NCI-H2227 (cell line): ENCODE measurements at regions not wholly inside any gene's neighbourhood (a gene's known extent, or its start where the extent isn't known, plus 50 kb on each side); places are given as distances from the start of the nearest gene placed in this dataset.
"Not testable (repeated sequence)": the region's sequence is repeated elsewhere in the genome, so short reads cannot be mapped to it uniquely, and the experiment has no call there.

Source experiments
- DNase-seq: peaks from one replicate; lab custom pipeline; 2025; ENCODE audit not compliant: unreplicated experiment; lab: John Stamatoyannopoulos, UW

DNA sequence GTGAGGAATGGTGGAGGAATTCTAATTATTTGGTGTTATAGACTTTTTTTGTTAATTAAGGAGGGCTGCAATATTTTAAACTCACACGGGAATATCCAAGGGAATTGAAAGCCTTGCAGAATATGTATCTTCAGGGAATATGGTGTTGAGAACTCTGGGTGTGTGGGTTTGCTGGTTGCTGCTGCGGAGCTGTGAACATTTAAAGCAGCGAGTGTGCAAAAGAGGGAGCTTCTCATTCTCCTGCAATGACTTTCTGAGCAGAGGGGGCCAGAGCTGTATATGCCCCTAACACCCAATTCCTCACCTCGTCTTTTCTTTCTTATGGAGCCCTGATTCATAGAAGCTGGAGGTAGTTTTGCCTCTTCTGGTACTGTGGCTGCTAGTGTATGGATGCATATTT lies 217.7 kb downstream of the HIPK3 start:
- DNase-seq, result no peak

- no peak for DNase-seq
Observed at GRCh38 chr11:33471541-33471940, 214.4 kb downstream of the HIPK3 start.

- no peak for DNase-seq
Observed at GRCh38 chr11:33467966-33468365, 210.8 kb downstream of the HIPK3 start.

- no peak for DNase-seq
Observed at GRCh38 chr11:33463059-33463458, 205.9 kb downstream of the HIPK3 start.

DNA sequence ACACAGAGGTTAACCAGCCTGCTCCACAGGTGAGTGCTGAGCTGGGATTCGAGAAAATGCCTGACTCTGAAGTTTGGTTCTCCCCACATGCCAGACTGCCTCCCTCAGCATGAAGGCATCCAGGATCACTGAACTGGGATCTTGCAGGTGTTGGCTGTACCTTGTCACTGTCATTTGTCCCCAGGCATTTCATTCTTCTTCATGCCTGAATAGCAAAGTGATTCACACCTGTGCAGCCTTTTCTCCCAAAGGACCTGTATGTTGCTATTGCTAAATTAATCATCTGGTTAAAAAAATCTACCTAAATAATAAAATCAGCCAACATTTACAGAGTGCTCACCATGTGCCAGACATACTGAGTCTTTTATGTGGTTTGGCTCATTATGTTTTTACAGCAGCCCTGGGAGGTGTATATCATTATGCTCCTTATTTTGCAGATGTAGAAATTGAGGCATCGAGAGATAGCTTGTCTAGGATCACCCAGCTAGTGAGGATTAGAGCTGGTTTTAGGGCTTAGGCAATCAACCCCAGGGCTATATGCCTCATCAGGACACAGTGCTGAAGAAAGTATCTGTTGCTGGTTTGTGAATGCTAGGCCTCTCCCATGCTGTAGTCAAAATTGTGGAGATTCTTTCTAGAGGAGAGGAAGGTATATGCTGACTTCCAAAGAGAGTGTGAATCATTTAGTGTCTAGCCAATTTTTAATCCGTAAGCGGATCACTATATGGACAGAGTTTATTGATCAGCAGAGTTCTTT lies 204.4 kb downstream of the HIPK3 start:
- no peak for DNase-seq

DNA sequence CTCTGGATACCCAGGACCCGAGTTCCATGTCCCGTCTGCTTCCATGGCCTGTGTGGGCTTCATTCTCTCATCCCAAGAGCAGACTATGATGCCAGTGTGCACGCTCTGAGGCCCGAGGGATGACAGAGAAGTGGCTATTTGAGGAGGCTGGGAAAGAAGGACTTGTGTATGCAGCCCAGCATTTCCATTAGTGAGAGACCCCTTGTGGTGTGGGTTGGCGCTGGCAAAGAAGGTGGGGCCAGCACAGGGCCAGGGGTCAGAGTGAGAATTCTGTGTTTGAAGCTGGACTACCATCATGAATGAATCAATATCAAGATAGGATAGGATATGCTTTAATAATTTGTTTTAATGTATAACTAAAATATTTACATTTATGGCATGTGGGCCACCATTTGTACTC lies 200.8 kb downstream of the HIPK3 start:
- no peak for DNase-seq

- peak; percentile 68 for DNase-seq
Observed at GRCh38 chr11:33455867-33456463, 198.8 kb downstream of the HIPK3 start.

DNA sequence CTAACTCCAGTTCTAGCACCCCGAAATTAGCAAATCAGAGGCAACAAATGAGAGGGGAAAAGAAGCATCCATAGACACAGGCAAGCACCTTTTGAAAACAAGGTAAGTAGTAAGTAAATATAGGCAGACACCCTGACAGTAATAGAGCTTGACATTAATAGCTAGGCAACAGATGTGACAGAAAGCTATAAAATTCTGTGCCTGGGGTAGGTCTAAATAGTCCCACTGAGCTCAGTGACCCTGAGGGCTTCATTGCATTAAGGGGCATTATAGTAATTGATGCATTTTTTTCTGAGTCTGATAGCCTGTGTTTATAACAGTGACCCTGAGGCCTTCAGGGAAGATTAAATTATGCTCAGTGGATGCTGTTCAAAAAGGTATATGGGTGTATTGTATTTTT lies 197.1 kb downstream of the HIPK3 start:
- peak; percentile 89 for DNase-seq

DNA sequence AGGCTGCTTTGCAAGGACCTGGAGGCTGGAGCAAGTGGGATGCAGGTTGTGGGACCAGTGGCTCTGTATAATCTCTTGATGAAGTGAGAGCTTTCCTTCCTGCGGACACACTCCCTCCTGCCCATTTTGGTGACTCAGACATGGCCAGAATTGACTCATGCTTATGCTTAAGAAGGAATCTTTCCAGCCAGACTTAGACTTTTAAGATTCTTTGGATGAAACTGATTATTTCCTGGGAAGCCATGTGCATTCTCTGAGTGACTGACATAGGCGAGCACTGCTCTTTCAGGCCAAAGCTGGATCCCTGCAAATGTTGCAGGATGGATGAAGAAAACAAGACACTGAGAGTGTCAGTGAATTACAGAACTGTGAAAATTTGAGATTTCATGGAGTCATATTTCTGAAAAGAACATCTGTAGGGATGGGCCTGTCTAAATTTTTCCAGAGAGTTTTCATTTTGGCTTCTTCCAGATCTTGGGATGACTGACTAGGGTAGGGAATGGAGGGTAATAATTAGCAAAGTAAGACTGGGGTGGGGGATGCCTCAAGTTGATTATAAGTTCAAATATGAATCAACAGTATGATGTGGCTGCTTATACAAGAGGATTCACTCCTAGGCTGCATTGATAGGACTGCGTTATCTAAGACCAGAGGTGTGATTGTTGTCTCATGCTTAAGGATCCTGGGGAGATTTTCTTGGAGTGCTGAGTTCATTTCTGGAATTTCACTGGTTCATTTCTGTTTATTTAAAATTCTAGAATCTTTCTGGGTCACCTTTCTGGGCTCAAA lies 195.8 kb downstream of the HIPK3 start:
- no peak for DNase-seq

GRCh38 chr11:33451364-33451763 lies 194.2 kb downstream of the HIPK3 start:
- no peak for DNase-seq

DNA sequence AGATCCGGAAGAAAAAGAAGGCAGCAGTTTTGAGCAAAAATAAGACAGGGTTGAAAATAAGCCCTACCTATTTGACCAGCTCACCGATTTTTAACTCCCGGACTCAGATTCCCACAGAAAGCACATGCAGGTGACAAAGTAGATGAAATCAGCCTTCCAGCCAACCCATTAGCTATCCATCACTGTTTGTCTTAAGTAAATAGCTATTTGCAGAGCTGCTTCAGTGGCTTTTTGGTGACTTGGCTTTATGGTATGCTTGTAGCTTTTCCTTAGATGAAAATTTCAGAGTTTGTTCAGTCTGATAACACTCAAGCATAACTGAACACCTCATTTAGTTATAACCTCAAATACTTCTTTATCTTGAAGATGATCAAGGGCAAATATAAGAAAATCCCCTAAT lies 192.6 kb downstream of the HIPK3 start:
- DNase-seq, result no peak

DNA sequence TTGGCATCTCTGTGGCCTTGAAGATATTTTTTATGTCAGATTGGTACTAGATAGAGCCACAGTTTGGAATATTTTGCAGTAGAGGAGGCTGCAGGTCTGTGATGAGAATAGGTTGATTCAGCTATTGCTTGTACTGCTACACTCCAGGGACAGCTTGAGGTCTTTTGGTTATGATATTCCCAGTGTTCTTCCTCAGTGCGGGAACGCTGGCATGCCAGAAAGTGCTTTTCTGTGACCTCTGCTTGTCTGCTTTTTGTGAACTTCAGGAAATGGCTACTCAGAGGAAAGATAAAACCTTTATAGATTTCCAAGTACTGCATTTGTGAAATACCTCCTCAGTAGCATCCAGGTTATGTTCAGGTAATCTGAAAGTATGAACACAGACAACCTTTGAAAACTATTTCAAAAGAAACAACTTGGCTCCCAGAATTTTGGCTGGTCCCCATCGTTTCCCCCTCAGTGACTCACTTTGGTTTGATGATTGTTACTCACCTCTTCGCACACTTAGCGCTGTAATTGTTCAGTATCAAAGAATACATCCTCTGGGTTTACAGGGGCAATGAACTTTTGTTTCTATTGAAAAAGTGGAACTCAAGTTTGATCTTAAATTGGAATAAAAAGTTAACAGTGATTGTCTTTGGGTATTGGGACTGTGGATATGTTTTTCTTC lies 191.4 kb downstream of the HIPK3 start:
- DNase-seq, result no peak

- no peak for DNase-seq
Observed at GRCh38 chr11:33445761-33446161, 188.6 kb downstream of the HIPK3 start.

- no peak for DNase-seq
Observed at GRCh38 chr11:33444835-33445594, 187.8 kb downstream of the HIPK3 start.

DNA sequence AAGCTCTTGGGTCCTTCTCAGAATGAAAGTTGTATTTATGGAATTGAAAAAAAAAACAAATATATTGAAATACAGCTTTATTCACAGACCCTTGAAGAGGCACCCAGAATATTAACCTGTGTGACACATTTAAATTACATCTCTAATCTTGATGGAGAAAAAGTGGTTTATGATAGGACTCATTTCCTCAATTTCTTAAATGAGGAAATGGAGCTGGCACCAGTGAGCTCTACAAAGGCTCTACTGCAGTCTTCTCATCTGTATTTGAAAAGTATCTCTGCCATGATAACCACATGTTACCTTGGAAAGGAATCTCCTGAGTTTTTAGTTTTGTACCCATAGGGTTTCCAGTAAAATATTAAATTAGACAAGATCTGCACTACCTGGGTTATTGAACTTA lies 186.5 kb downstream of the HIPK3 start:
- DNase-seq, result no peak

DNA sequence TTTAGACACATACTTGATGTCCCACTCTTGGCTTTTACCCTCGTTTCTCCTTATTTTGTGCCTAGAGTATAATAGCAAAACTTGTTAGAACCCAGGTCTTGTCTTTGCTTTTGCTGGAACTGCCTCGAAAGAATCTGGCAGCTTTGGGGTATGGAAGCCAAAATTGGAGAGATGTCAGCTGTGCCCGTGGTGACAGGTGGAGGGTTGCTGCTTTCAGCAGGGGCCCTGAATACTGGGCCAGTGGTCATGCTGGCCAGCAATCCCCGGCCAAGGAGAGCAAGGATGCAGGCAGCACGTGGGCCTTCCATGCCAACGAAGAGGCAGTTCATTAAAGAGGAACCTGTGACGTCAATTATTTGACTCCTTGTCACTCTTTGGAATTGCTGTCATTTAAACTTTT lies 181.1 kb downstream of the HIPK3 start:
- no peak for DNase-seq

GRCh38 chr11:33437529-33437928 lies 180.3 kb downstream of the HIPK3 start:
- DNase-seq, result no peak

- no peak for DNase-seq
Observed at GRCh38 chr11:33435216-33435615, 178.0 kb downstream of the HIPK3 start.

- no peak for DNase-seq
Observed at GRCh38 chr11:33434294-33434693, 177.1 kb downstream of the HIPK3 start.

DNA sequence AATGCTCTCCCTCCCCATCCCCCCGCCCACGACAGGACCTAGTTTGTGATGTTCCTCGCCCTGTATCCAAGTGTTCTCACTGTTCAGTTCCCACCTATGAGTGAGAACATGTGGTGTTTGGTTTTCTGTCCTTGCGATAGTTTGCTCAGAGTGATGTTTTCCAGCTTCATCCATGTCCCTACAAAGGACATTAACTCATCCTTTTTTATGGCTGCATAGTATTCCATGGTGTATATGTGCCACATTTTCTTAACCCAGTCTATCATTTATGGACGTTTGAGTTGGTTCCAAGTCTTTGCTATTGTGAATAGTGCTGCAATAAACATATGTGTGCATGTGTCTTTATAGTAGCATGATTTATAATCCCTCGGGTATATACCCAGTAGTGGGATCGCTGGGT lies 171.3 kb downstream of the HIPK3 start:
- not testable (repeated sequence) for DNase-seq
